WERI-Rb-1 (cell line): ENCODE measurements at regions not wholly inside any gene's neighbourhood (a gene's known extent, or its start where the extent isn't known, plus 50 kb on each side); places are given as distances from the start of the nearest gene placed in this dataset.

Source experiments
- DNase-seq: peaks from one replicate; pipeline ENCODE4 v3.0.0-alpha.2; 2020
- H3K27ac ChIP-seq: fragments of 250-450 bp; sonication (Bioruptor Pico); 2 replicates; pipeline ENCODE4 v1.5.1; 2020; ENCODE audit warnings: mild to moderate bottlenecking, moderate library complexity
- H3K27me3 ChIP-seq: fragments of 250-450 bp; sonication (Bioruptor Pico); 2 replicates; pipeline ENCODE4 v1.5.1; 2021; ENCODE audit warnings: mild to moderate bottlenecking, low read depth, moderate library complexity; ENCODE audit not compliant: insufficient read depth, severe bottlenecking
- H3K36me3 ChIP-seq: fragments of 250-450 bp; sonication (Bioruptor Pico); 2 replicates; pipeline ENCODE4 v1.5.1; 2020; ENCODE audit warnings: mild to moderate bottlenecking, moderate library complexity
- H3K4me3 ChIP-seq: 2 replicates; pipeline ENCODE4 v1.5.1; 2011; ENCODE audit warnings: low read depth, mild to moderate bottlenecking, control low read depth, low read length
- H3K9me3 ChIP-seq: fragments of 250-450 bp; sonication (Bioruptor Pico); 2 replicates; pipeline ENCODE4 v1.5.1; 2021; ENCODE audit warnings: mild to moderate bottlenecking, moderate library complexity; ENCODE audit not compliant: severe bottlenecking
- TF ChIP-seq, protein P1 (sequence below): IDR thresholded peaks from 2 replicates; pipeline ENCODE4 v1.5.1; 2011; ENCODE audit warnings: low read depth, mild to moderate bottlenecking, control low read depth, inconsistent platforms, low read length

DNA sequence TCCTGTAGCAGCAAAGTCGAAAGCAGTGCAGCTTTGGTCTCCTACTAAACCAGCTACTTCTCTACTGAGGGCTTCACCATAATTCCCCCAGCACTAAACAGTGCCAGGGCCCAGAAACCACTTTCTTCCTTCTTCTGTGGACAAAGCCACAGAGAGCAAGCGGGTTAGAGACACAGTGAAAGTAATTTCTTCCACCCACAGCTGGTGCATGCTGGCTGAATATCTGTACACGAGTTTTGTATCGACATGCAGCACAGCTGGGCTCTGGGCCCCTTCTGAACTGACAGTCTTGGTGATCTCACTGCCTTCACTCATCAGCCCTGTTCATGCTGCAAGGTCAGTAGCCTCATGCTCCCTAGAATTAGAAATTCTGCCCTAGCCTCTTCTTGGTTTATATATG is 74.0 kb upstream of the SULT1C3 start:
- no peaks in the 10 kb centered on the region for H3K36me3 ChIP-seq

DNA sequence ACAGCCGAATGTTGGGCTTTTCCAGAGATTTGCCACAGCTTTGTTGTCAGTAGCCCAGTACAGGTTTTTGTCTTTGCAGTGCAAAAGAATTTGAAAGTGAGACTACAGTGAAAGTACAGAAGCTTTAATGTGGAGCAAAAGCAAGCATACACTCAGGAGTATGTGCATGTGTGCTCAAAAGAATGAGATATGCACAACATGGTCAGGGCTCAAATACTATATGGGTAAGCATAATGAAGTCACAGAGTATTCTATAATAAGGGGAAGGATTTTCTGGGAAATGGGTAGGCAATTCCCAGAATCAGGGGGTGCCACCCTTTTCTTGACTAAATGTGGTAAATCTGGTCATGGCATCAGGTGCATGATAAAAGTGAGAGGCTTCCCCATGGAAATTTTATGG is 72.1 kb upstream of the SULT1C3 start:
- H3K9me3 ChIP-seq = no peaks in the 10 kb centered on the region
- H3K27ac ChIP-seq = no peak overlapping the region
- H3K27me3 ChIP-seq = peaks cover 45% of the 10 kb centered on the region
- H3K36me3 ChIP-seq = no peaks in the 10 kb centered on the region
- DNase-seq = no peak
- no peak overlapping the region for H3K4me3 ChIP-seq
- TF ChIP-seq, protein P1, sequence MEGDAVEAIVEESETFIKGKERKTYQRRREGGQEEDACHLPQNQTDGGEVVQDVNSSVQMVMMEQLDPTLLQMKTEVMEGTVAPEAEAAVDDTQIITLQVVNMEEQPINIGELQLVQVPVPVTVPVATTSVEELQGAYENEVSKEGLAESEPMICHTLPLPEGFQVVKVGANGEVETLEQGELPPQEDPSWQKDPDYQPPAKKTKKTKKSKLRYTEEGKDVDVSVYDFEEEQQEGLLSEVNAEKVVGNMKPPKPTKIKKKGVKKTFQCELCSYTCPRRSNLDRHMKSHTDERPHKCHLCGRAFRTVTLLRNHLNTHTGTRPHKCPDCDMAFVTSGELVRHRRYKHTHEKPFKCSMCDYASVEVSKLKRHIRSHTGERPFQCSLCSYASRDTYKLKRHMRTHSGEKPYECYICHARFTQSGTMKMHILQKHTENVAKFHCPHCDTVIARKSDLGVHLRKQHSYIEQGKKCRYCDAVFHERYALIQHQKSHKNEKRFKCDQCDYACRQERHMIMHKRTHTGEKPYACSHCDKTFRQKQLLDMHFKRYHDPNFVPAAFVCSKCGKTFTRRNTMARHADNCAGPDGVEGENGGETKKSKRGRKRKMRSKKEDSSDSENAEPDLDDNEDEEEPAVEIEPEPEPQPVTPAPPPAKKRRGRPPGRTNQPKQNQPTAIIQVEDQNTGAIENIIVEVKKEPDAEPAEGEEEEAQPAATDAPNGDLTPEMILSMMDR = no peak

More for the DNA sequence above, 74.0 kb upstream of the SULT1C3 start:
- no peak for DNase-seq
- no peak overlapping the region for H3K27ac ChIP-seq
- TF ChIP-seq, protein P1 = no peak
- H3K27me3 ChIP-seq = peaks cover 43% of the 10 kb centered on the region
- H3K4me3 ChIP-seq = no peak overlapping the region
- H3K9me3 ChIP-seq = no peaks in the 10 kb centered on the region

DNA sequence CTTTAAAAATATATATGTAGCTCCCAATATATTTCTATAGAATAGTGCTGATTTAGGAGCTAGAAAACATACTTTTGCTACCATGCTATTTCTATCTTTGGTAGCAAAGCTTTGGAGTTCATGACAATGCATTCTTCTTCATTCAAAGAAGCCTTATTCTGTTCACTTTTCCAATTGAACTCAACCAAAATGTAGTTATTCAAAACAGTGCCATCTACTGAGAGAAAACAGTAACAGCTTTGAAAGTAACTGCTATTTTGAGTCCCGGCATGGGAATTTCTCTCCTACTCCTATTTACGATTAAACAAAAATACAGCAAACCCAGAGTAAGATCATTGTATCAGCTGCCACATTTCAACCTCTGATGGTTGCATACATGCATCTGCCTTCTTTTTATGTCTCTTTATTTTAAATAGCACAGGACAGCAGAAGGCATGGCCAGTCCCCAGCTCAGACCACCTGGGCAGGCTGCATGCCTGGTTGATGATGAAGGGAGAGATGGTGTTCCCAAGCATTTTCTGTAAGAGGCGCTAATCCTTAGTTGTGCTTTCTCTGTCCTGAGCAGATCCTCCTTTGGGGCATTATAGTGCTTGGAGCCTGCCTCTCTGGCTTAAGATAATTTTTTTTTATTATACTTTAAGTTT is 69.7 kb upstream of the SULT1C3 start:
- no peaks in the 10 kb centered on the region for H3K9me3 ChIP-seq
- H3K4me3 ChIP-seq = no peak overlapping the region
- DNase-seq = no peak
- H3K36me3 ChIP-seq = no peaks in the 10 kb centered on the region
- H3K27me3 ChIP-seq = peaks cover 41% of the 10 kb centered on the region
- TF ChIP-seq, protein P1 = 0 out of 2 replicates have a peak, but pooled peaks have one; percentile 23
- no peak overlapping the region for H3K27ac ChIP-seq

DNA sequence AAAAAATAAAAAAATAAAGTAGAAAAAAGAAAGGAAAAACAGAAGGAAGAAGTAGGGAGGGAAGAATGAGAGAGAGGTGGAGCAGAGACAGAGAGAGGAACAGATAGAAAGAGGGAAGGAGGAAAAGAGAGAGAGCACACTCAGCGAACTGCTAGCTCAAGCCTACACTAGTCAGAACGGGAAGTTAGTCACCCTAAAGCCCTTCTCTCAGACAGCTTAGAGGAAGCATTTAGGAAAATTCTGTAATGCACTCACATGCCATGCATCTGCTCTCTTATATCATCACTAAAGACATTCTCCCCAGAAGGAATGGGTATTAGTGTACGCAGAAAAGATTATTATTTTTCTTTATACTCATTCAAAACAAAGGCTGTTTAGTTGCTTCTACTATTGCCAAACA is 68.1 kb upstream of the SULT1C3 start:
- no peak for DNase-seq

DNA sequence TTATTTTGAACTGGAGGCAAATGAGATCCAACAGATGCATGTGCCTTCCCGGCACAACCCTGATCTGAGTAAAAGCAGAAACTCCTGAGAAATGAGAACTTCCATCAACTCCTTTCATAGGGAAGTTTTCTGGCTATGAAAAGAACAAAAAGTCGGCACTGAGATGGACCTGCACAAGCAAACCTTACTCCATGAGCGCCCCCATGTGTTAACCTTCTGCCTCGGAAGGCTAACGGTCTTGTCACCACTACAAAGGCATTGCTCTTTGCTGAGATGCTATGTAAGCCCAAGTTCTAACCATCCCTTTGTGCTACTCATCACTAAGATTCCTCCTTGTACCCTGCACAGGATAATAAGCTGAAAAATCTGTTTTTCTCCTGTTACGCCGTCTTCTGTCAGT is 57.3 kb upstream of the SULT1C3 start:
- peak; percentile 17 for DNase-seq
- Histone ChIP-seq H3K4me3 (no peak overlapping the region), H3K27me3 (peaks cover 43% of the 10 kb centered on the region), H3K9me3 (no peaks in the 10 kb centered on the region), H3K27ac (no peak overlapping the region), H3K36me3 (no peaks in the 10 kb centered on the region)
- TF ChIP-seq, protein P1 = peak; percentile 56

More for the DNA sequence above, 68.1 kb upstream of the SULT1C3 start:
- Histone ChIP-seq H3K27ac (no peak overlapping the region), H3K27me3 (peaks cover 47% of the 10 kb centered on the region), H3K36me3 (no peaks in the 10 kb centered on the region), H3K4me3 (no peak overlapping the region), H3K9me3 (no peaks in the 10 kb centered on the region)
- TF ChIP-seq, protein P1 = no peak

DNA sequence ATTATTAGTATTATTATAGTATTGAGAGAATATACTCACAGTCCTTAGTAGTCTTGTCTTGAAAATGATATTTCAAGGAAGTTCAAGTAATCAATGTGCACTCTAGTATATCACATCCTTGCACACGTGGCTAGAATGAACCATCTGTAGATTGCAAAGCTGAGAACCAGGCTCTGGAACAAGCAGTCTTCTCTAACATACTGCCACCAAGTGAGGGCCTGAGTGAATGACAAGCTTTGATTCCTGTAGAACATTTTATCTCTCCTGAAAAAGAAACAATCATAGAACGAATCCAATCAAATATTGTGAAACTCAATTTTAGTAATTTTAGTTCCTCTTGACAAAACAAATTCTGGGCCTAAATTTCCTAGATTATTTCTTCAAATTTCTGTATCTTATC is 55.3 kb upstream of the SULT1C3 start:
- no peaks in the 10 kb centered on the region for H3K36me3 ChIP-seq
- no peak overlapping the region for H3K4me3 ChIP-seq
- DNase-seq = peak; percentile 10
- H3K27me3 ChIP-seq = peaks cover 30% of the 10 kb centered on the region
- H3K9me3 ChIP-seq = no peaks in the 10 kb centered on the region
- TF ChIP-seq, protein P1 = peak; percentile 43
- H3K27ac ChIP-seq = no peak overlapping the region
